Left lung (tissue), 4 donors: ENCODE measurements at regions not wholly inside any gene's neighbourhood (a gene's known extent, or its start where the extent isn't known, plus 50 kb on each side); places are given as distances from the start of the nearest gene placed in this dataset.
"Not testable (repeated sequence)": the region's sequence is repeated elsewhere in the genome, so short reads cannot be mapped to it uniquely, and the experiment has no call there.

Experiments
- ATAC-seq: fragments of 200-7000 bp; cut with Tn5 transposase; one replicate; pipeline ENCODE4 v1.9.1; 2020; ENCODE audit warnings: moderate library complexity
- DNase-seq, 4 donors: peaks; one replicate each; pipeline ENCODE4 v3.0.0-alpha.2; 2013 to 2020
- H3K27ac ChIP-seq, 2 donors: fragments of 200-600 bp; sonication (generic) in 1 of 2; one replicate each; pipeline versions ENCODE4 v1.5.0 to v1.8.0; 2020 to 2021
- H3K27me3 ChIP-seq, 2 donors: fragments of 200-600 bp; sonication (generic) in 1 of 2; one replicate each; pipeline versions ENCODE4 v1.5.0 to v1.8.0; 2020 to 2021
- H3K36me3 ChIP-seq, 2 donors: fragments of 200-600 bp; sonication (generic) in 1 of 2; one replicate each; pipeline versions ENCODE4 v1.5.0 to v1.8.0; 2020 to 2021
- H3K4me1 ChIP-seq, 2 donors: fragments of 200-600 bp; one replicate each; pipeline ENCODE4 v1.8.0; 2021
- H3K4me3 ChIP-seq, 2 donors: fragments of 200-600 bp; sonication (generic) in 1 of 2; one replicate each; pipeline versions ENCODE4 v1.5.0 to v1.8.0; 2020 to 2021; ENCODE audit warnings: mild to moderate bottlenecking in 1 of 2
- H3K9me3 ChIP-seq, 2 donors: fragments of 200-600 bp; sonication (generic) in 1 of 2; one replicate each; pipeline versions ENCODE4 v1.5.0 to v1.8.0; 2020 to 2021
- CTCF ChIP-seq, 2 donors: fragments of 200-600 bp; sonication (generic) in 1 of 2; IDR thresholded peaks; one replicate each; pipeline versions ENCODE4 v1.5.0 to v1.8.0; 2021; ENCODE audit warnings: antibody characterized with exemption in 2 of 2
- intact Hi-C, 2 donors: fragments of 100-400 bp; cut with DNase I; formaldehyde crosslinking; loops; one replicate each; pipeline versions ENCODE4 v1.11.2 to v1.14.2; 2022
- donor health status: DM: no; HTN: yes; CAD: no.
- donor health status: DM: no; HTN: no; CAD: no.

- Histone ChIP-seq H3K27me3 (no peaks in the 10 kb centered on the region), H3K27ac (no peak overlapping the region), H3K4me3 (no peak overlapping the region), H3K36me3 (no peaks in the 10 kb centered on the region), H3K4me1 (no peaks in the 10 kb centered on the region), H3K9me3 (no peaks in the 10 kb centered on the region)
- no peak for DNase-seq
- no peak for TF ChIP-seq CTCF (IDR thresholded peaks at IDR 0.05)
- no peak for ATAC-seq
- intact Hi-C loops: no loop called here
Observed at GRCh38 chr20:51923633-51924032, 121.3 kb upstream of the SALL4 start.

GRCh38 chr20:51922812-51923211 is 120.5 kb upstream of the SALL4 start:
- intact Hi-C loops, H3K9me3 ChIP-seq, DNase-seq, H3K27ac ChIP-seq, ATAC-seq, H3K4me1 ChIP-seq, H3K4me3 ChIP-seq, H3K27me3 ChIP-seq, H3K36me3 ChIP-seq: not testable (repeated sequence)

GRCh38 chr20:51918561-51918960 is 116.2 kb upstream of the SALL4 start:
- intact Hi-C loops: no loop called here
- Histone ChIP-seq H3K4me3 (no peak overlapping the region), H3K36me3 (no peaks in the 10 kb centered on the region), H3K27me3 (no peaks in the 10 kb centered on the region), H3K27ac (no peak overlapping the region), H3K4me1 (no peaks in the 10 kb centered on the region), H3K9me3 (no peaks in the 10 kb centered on the region)
- ATAC-seq: no peak
- TF ChIP-seq CTCF (IDR thresholded peaks at IDR 0.05): no peak
- DNase-seq: no peak

GRCh38 chr20:51917886-51918535 is 115.7 kb upstream of the SALL4 start:
- Histone ChIP-seq H3K4me3 (no peak overlapping the region), H3K27me3 (no peaks in the 10 kb centered on the region), H3K36me3 (no peaks in the 10 kb centered on the region), H3K4me1 (no peaks in the 10 kb centered on the region), H3K27ac (no peak overlapping the region), H3K9me3 (no peaks in the 10 kb centered on the region)
- DNase-seq (no peak), ATAC-seq (no peak)
- TF ChIP-seq CTCF (IDR thresholded peaks at IDR 0.05): no peak
- intact Hi-C loops: no loop called here

GRCh38 chr20:51916244-51916643 is 113.9 kb upstream of the SALL4 start:
- ATAC-seq (no peak), DNase-seq (no peak)
- TF ChIP-seq CTCF (IDR thresholded peaks at IDR 0.05): no peak
- Histone ChIP-seq H3K36me3 (no peaks in the 10 kb centered on the region), H3K27ac (no peak overlapping the region), H3K27me3 (no peaks in the 10 kb centered on the region), H3K9me3 (no peaks in the 10 kb centered on the region), H3K4me1 (no peaks in the 10 kb centered on the region), H3K4me3 (no peak overlapping the region)
- intact Hi-C loops: no loop called here

- no peak for TF ChIP-seq CTCF (IDR thresholded peaks at IDR 0.05)
- no peak for DNase-seq
Observed at GRCh38 chr20:51914758-51915157, 112.4 kb upstream of the SALL4 start.

More at GRCh38 chr20:51914758-51915157, 112.4 kb upstream of the SALL4 start:
- Histone ChIP-seq H3K9me3 (no peaks in the 10 kb centered on the region), H3K36me3 (no peaks in the 10 kb centered on the region), H3K4me3 (no peak overlapping the region), H3K27me3 (no peaks in the 10 kb centered on the region), H3K27ac (no peak overlapping the region), H3K4me1 (peaks cover 0 to 5% of the 10 kb centered on the region in 2 donors)
- no peak for ATAC-seq
- intact Hi-C loops: no loop called here
